Skeletal muscle cell (primary cell): ENCODE measurements at regions not wholly inside any gene's neighbourhood (a gene's known extent, or its start where the extent isn't known, plus 50 kb on each side); places are given as distances from the start of the nearest gene placed in this dataset.

Experiments used
- DNase-seq: peaks from one replicate; pipeline ENCODE4 v3.0.0-alpha.2; 2010; ENCODE audit warnings: low read depth
- H3K4me3 ChIP-seq: 2 replicates; pipeline ENCODE4 v1.5.1; 2011; ENCODE audit warnings: low read depth, mild to moderate bottlenecking, control low read depth, low read length, moderate library complexity

DNA sequence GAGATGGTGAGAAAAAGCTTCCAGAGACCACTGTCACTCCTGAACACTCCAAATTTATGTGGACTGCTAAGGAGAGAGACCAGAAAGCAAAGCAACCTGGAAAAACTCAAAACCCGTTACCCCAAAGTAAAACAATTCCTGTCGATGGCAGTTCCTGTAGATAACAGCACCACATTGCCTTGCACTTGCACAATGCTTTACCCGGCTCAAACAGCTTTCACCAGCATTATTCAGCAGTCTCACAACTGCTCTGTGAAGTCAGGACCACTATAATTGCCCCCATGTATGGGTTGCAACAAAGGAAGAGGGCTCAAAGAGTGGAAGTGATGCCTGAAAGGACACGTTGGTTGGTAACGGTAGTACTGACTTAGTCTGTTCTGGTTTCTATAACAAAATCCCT is 234.8 kb downstream of the BCOR start:
- no peak overlapping the region for H3K4me3 ChIP-seq
- no peak for DNase-seq

DNA sequence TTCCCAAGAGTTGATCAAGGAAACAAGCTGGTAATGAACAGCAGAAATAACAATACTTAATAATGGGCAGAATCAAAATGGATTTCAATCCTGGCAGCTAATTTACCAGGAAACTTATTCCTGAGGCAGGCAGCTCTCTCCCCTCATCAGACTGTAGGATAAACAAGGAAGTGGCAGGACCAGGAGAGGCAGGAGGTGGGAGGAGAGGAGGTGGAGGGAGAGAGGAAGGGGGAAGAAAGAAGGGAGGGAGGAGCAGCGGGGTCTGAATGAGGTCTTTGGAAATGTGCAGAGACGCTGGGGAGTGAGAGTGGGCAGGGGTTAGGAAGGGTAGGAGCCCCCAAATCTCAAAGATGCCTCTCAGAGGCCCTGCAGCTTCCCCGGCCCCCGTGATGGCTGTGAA is 231.5 kb downstream of the BCOR start:
- no peak overlapping the region for H3K4me3 ChIP-seq
- DNase-seq, result no peak

- DNase-seq, result no peak
- H3K4me3 ChIP-seq, result no peak overlapping the region
These were observed 227.7 kb downstream of the BCOR start for GRCh38 chrX:39869846-39870601.

DNA sequence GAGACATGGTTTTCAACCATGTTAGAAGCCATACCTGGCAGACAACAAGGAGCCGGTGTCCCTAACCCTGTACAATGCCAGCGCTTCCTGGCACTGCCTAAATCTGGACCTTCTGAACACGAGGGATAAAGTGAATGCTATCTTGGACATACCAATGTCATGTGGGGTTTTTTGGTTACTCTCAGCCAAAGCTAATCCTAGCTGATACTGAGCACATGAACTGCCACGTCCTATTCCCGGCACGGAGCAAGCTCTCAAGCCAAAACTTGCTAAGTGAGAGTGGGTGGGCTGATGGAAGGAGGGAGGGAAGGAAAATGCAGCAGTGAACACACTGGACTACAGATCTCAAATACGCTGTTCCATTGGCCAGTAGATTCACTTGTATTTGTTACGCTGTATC is 226.1 kb downstream of the BCOR start:
- no peak overlapping the region for H3K4me3 ChIP-seq
- no peak for DNase-seq

DNA sequence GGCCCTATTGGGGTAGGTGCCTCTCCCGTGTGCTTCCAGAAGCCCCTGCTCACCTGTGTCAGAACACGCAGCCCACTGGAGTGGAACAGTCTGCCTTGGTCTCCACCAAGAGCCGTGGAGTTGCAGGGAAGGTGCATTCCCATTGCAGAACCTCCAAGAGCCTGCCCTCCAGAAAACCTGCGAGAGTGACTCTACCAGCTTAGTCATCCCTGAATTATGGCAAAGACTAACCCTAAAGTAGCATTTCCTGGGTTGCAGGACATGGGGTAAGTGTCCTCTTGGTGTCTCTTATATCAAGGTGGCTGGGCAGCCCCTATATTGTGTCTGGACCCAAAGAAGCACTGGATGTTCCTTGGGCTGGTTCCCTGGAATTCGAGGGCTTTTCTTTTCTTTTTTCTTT is 224.6 kb downstream of the BCOR start:
- no peak for DNase-seq
- H3K4me3 ChIP-seq, result no peak overlapping the region

GRCh38 chrX:39874202-39874816 is 223.4 kb downstream of the BCOR start:
- H3K4me3 ChIP-seq, result no peak overlapping the region
- no peak for DNase-seq

GRCh38 chrX:39875834-39876628 is 221.7 kb downstream of the BCOR start:
- no peak for DNase-seq
- no peak overlapping the region for H3K4me3 ChIP-seq

DNA sequence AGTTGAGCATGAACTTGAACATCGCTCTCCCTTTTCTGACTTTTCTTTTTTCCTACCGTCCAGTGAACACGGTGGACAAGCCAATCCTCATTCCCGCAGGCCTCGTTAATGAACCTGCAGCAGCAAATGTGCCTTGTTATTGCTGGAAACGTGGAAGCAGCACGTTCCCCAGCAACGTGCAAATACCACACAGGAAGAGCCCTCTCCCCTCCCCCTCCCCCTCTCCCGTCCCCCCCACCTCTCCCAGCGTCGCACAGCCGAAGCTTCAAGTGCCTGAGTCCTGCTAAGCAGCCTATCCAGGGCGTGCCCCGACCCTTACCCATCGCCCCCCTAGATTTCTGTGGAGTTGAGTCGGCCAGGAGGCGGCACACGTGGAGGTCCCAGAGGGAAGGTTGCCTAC is 219.9 kb downstream of the BCOR start:
- DNase-seq, result no peak
- H3K4me3 ChIP-seq, result no peak overlapping the region

- DNase-seq, result no peak
These were observed 214.1 kb downstream of the BCOR start for GRCh38 chrX:39883666-39884065.

GRCh38 chrX:39886282-39886681 is 211.5 kb downstream of the BCOR start:
- DNase-seq, result no peak
- no peak overlapping the region for H3K4me3 ChIP-seq

More at GRCh38 chrX:39883666-39884065, 214.1 kb downstream of the BCOR start:
- H3K4me3 ChIP-seq, result no peak overlapping the region

- H3K4me3 ChIP-seq, result no peak overlapping the region
- no peak for DNase-seq
These were observed 209.0 kb downstream of the BCOR start for GRCh38 chrX:39888730-39889129.

- DNase-seq, result no peak
- H3K4me3 ChIP-seq, result no peak overlapping the region
These were observed 208.1 kb downstream of the BCOR start for GRCh38 chrX:39889704-39890103.

DNA sequence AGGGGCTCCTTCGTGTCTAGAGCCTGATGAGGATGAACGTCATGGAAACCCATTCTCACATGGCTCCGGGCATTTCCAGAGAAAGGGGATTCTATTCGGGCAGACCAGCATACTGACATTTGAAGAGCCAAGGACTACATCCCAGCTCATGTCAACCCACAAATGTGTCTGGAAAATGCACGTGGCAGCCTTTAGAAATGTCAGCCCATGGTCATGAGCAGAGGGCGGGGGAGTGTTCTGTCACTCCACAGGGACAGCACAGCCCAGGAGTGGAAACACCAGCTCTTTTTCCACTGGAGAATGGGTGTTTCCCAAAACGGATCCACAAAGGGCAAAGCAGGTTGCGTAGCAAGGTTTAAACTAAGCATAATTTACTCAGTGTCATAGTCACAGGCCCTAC is 207.0 kb downstream of the BCOR start:
- no peak overlapping the region for H3K4me3 ChIP-seq
- no peak for DNase-seq

DNA sequence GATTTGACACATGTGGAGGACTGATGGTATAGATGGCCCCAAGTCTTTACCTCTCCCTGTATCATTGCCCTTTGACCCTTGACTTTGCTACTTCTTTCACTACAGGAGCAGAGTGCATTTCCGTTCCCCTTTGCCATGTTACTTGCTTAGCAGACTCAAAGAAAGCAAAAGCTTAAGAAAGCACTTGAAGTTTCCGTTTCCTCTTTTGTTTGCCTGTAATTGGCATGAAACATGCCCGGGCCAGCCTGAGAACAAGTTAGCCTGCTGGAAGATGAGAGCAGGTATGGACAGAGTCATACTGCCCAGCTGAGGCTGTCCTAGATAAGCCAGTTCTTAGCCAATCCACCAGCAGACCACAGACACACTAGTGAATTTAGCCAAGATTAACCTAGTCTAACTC is 206.0 kb downstream of the BCOR start:
- H3K4me3 ChIP-seq, result no peak overlapping the region
- DNase-seq, result no peak

DNA sequence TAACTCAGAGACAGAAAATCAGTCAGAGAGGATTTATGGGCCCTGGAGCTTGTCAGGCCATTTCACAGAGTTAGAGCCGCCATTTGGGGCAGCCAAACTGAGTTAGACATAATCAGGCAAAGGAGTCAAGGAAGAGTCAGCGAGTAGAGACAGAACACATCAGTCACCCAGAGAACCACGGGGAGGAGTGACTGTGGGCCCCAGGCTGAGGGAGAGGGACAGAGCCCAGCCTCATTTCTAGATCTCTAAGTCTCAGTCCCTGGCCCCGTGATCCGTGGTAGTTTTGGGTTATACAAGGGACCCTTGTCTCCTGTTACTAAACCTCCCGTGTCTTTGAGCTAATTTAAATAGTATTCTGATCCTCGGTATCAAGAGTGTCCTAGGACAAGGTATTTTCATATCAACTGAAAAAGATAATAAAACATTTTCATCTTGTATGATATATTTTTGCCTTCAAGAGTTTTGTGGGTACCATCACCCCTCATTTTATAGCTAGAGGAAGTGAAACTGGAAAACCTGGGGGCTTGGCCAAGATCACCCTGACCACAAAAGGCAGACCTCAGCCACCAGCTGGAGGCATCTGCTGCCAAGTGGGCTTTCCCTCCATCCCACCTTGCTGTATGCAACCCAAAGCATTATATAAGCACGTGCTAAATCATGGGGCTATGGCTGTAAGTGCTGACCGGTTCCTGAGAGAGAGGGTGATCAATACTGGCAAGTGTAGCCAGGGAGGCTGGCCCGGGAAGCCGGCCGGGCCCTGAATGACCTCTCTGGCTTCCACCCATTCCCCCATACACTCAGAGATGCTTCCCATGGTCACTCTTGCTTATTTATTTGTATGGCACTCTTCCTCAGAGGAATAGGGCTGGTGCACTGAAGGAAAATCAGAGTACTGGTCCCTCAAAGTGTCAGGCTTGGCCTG is 204.1 kb downstream of the BCOR start:
- DNase-seq, result no peak
- no peak overlapping the region for H3K4me3 ChIP-seq

GRCh38 chrX:39894683-39895082 is 203.1 kb downstream of the BCOR start:
- no peak for DNase-seq
- no peak overlapping the region for H3K4me3 ChIP-seq

DNA sequence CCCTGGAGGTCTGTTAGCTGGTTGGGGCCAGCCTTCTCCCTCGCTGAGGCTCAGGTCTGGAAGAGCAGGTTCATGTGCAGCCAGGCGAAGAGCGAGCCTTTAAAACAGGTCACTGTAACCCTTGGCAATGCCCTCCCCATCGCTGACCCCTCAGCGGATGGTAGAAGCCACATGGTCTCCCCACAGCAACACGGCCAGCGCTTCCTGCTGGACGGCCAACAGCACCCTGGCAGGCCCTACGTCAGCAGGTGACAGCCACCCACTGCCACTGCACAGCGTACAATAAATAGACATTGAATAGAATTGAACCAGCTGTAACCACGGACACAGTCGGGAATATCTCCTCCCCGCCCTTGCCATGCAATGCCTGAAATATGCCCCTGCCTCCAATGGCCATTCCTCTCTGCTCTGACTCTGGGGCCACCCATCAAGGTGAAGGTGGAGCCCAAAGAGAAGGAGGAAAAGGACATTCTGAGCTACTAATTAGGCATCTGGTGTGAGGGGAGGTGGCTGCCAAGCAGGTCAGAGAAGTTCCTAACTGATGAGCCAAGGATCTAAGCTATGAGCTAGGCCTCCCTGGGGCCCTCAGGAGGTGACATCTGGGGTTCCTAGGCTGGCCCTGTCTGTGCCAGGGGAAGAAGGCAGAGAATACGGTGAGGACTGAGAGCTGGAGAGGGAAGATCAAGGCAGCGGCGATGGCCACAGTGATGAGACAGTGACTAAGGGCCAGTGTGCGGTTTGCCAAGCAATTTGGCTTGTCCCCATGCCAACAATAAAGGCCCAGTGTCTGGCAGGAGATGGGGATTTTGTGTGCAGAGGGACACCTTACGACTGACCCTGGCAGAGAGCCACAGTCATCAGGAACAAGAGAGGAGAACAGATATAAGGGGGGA is 202.3 kb downstream of the BCOR start:
- H3K4me3 ChIP-seq, result no peak overlapping the region
- DNase-seq, result no peak

- no peak overlapping the region for H3K4me3 ChIP-seq
- no peak for DNase-seq
These were observed 200.6 kb downstream of the BCOR start for GRCh38 chrX:39896951-39897740.
